ENCODE measurements at regions not wholly inside any gene's neighbourhood (a gene's known extent, or its start where the extent isn't known, plus 50 kb on each side); places are given as distances from the start of the nearest gene placed in this dataset.

- no peaks in the 10 kb centered on the region for H3K27me3 ChIP-seq
- no peak for ATAC-seq (ENCODE audit: low FRiP score in 2 of 2)
- H3K4me1 ChIP-seq: no peaks in the 10 kb centered on the region
- peak in 1 of 2 donors; percentile 40 for DNase-seq
- no peak for TF ChIP-seq CTCF (IDR thresholded peaks at IDR 0.05)
- H3K27ac ChIP-seq: no peak overlapping the region
- H3K4me3 ChIP-seq: no peak overlapping the region
- H3K36me3 ChIP-seq: no peaks in the 10 kb centered on the region
- 75 to 100% methylated on average over 1 to 4 of the region's 5 CpGs for WGBS, 2 donors
- peaks cover 4 to 17% (median 10%) of the 10 kb centered on the region in 4 donors for H3K9me3 ChIP-seq
Measured at GRCh38 chr1:2950926-2951305, 70.4 kb upstream of the ACTRT2 start.

GRCh38 chr1:2951856-2952255, 69.4 kb upstream of the ACTRT2 start:
- H3K4me1 ChIP-seq: no peaks in the 10 kb centered on the region
- no peak overlapping the region for H3K4me3 ChIP-seq
- 60 to 67% methylated on average over 13 to 14 of the region's 14 CpGs for WGBS, 2 donors
- DNase-seq: no peak
- no peaks in the 10 kb centered on the region for H3K27me3 ChIP-seq
- ATAC-seq (ENCODE audit: low FRiP score in 2 of 2): no peak
- no peak overlapping the region for H3K27ac ChIP-seq
- TF ChIP-seq POLR2AphosphoS5 (IDR thresholded peaks at IDR 0.05) (no peak), CTCF (IDR thresholded peaks at IDR 0.05) (no peak), EP300 (IDR thresholded peaks at IDR 0.05) (no peak), POLR2A (IDR thresholded peaks at IDR 0.05) (no peak)
- H3K36me3 ChIP-seq: no peaks in the 10 kb centered on the region
- H3K9me3 ChIP-seq: peaks cover 4 to 27% (median 12%) of the 10 kb centered on the region in 4 donors

GRCh38 chr1:2952371-2952770, 68.9 kb upstream of the ACTRT2 start:
- no peaks in the 10 kb centered on the region for H3K27me3 ChIP-seq
- no peaks in the 10 kb centered on the region for H3K4me1 ChIP-seq
- peak in 1 of 2 donors; percentile 23 for ATAC-seq (ENCODE audit: low FRiP score in 2 of 2)
- DNase-seq: no peak
- WGBS, 2 donors: 75 to 82% methylated on average over 9 of the region's 9 CpGs
- no peak overlapping the region for H3K4me3 ChIP-seq
- no peaks in the 10 kb centered on the region for H3K36me3 ChIP-seq
- TF ChIP-seq POLR2AphosphoS5 (IDR thresholded peaks at IDR 0.05): no peak
- no peak for TF ChIP-seq EP300 (IDR thresholded peaks at IDR 0.05)
- TF ChIP-seq POLR2A (IDR thresholded peaks at IDR 0.05): no peak
- no peak for TF ChIP-seq CTCF (IDR thresholded peaks at IDR 0.05)
- H3K9me3 ChIP-seq: peaks cover 4 to 28% (median 16%) of the 10 kb centered on the region in 4 donors
- H3K27ac ChIP-seq: no peak overlapping the region

GRCh38 chr1:2952992-2953391, 68.3 kb upstream of the ACTRT2 start:
- Histone ChIP-seq H3K9me3 (peaks cover 4 to 34% (median 22%) of the 10 kb centered on the region in 4 donors), H3K27ac (no peak overlapping the region), H3K4me1 (no peaks in the 10 kb centered on the region), H3K36me3 (no peaks in the 10 kb centered on the region), H3K27me3 (no peaks in the 10 kb centered on the region), H3K4me3 (no peak overlapping the region)
- DNase-seq (no peak), ATAC-seq (ENCODE audit: low FRiP score in 2 of 2) (no peak)
- 91 to 92% methylated on average over 7 of the region's 7 CpGs for WGBS, 2 donors
- TF ChIP-seq EP300 (IDR thresholded peaks at IDR 0.05) (no peak), POLR2A (IDR thresholded peaks at IDR 0.05) (no peak), CTCF (IDR thresholded peaks at IDR 0.05) (no peak), POLR2AphosphoS5 (IDR thresholded peaks at IDR 0.05) (no peak)

- WGBS, 2 donors: 62 to 74% methylated on average over 2 of the region's 2 CpGs
- DNase-seq: no peak
- peaks cover 4 to 42% (median 26%) of the 10 kb centered on the region in 4 donors for H3K9me3 ChIP-seq
Measured at GRCh38 chr1:2953688-2954285, 67.5 kb upstream of the ACTRT2 start.

More at GRCh38 chr1:2953688-2954285, 67.5 kb upstream of the ACTRT2 start:
- no peak for ATAC-seq (ENCODE audit: low FRiP score in 2 of 2)
- no peaks in the 10 kb centered on the region for H3K36me3 ChIP-seq
- H3K4me3 ChIP-seq: no peak overlapping the region
- H3K4me1 ChIP-seq: no peaks in the 10 kb centered on the region
- TF ChIP-seq POLR2A (IDR thresholded peaks at IDR 0.05) (no peak), CTCF (IDR thresholded peaks at IDR 0.05) (no peak), EP300 (IDR thresholded peaks at IDR 0.05) (no peak), POLR2AphosphoS5 (IDR thresholded peaks at IDR 0.05) (no peak)
- H3K27me3 ChIP-seq: no peaks in the 10 kb centered on the region
- H3K27ac ChIP-seq: no peak overlapping the region

All from upper lobe of left lung (tissue), 6 donors.